Right renal cortex interstitium (tissue), 3 donors: ENCODE measurements at regions not wholly inside any gene's neighbourhood (a gene's known extent, or its start where the extent isn't known, plus 50 kb on each side); places are given as distances from the start of the nearest gene placed in this dataset.

Experiments used
- DNase-seq, 3 donors: peaks; one replicate each; pipeline ENCODE4 v3.0.0-alpha.2; 2013; ENCODE audit warnings: low read depth in 3 of 3, low spot score in 2 of 3

DNA sequence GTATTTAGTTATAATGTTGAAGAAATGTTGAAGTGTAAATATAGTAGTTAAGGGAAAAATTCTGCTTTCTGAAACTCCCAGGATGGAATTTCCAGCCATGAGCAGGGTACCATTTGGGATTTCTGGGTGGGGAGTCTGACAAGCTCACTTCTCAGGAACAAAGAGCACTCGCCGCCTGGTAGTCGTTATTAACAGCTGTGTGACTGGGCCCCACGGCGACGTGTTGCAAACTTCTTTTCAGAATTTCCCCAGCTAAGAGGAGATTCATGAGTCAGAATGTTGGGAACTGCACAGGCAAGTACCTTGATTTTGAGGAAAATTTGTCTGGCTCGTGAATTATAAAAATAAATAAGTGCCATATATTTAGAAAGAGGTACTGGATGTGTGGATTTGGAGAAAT is 103.7 kb downstream of the LACC1 start:
- DNase-seq, result no peak

DNA sequence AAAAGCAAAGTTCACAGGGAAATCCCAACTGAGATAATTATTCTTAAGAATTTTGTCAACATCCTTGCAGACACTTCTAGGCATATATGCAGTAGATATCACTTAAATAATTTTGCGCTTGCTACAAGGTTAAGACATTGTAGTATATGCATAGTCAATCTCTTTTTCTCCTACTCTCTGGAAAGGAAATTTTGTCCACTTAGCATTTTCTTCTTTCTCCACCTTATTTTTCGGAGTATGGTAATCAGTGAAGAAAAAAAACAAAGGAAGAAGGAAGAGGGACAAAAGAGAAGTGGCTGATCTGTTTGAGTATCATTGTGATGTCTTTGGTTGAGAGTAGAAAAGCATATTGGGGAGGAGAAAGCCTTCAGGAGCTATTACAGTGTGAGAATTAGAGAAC is 104.6 kb downstream of the LACC1 start:
- no peak for DNase-seq

DNA sequence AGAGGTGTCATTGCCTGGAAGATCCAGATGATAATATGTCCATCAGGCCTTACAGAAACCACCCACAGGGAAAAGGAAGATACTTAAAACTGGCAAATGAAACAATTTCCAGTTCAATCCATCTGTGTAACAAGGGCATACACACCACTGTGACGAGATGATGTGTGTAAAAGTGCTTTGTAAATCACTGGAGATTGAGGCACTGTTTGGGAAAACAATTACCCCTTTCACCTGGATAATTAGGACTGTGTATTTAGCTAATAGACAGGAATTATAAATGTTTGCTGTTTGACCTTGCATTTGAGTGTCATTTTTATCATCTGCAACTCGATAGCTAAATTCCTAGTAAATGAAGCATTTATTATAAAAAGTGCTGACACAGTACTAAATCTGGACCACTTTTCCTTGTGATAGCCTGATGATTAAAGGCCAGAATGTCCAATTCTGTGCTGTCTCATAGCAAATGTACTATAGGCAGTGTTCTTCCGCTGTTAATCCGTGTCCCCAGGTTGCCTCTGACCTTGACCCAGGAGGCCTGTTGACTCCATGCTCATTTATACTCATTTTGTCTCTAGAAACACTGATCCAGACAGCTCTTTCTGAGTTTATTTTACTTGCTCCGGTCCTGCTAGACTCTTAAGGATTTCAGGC is 105.8 kb downstream of the LACC1 start:
- DNase-seq, result no peak

DNA sequence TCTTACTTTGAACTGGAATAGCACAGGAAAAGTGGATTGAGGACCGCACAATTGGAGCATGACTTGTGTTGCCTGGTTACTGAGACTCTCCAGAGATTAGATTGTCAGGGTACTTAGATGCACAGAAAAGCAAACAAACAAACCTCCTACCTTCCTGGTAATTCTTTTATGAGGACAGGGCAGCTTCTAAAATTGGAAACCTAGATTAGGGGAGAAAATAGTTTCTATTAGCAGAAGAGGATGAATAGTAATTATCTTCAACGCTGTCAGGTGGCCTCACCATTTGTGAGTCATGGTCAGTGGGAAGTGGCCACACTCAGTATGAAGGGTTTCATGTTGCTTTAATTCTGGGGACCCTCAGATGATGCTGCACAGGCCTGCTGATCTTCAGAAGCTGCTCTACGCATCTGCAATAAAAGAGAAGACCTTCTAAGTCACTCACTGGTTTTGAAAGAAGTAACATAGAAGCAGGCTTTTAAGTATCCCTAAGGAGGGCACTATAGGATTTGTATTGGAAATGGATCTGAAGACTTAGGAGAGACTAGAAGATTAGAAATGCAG is 106.8 kb downstream of the LACC1 start:
- no peak for DNase-seq

DNA sequence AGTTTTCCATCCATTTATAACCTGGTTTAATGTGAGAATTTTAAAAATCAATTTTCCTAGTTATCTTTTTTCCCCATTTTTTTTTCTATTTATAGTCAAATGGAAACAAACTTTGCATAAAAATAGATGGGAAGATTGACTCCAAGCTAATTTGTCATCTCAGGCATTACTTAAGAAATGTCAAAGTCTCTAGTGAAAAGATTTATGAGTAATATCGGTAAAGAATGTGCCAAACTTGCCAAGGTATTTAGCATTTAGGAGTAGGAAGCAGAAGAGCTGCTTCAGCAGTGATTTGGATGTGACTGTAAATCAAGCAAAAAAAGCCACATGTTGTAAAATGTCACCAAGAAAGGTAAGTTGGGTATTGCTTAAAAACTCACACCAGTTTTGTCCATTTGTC is 108.6 kb downstream of the LACC1 start:
- DNase-seq, result no peak

DNA sequence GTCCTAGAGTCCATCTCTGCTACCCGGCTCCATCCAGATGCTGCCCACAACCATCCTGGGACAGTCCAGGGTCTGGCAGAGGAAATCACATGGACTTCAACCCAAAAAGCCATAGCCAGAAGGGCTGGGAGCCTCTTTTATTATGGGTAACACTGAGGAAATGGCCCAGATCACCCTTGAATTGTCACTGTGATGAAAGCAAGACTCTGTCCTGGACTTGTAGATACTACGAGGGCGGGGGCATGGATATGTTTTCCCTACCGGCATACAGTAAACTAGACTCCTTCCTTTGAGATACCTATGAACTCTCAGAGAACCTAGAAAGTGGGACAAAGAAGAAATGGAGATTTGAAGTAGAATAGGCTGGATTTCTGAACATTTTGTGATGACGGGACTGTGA is 110.3 kb downstream of the LACC1 start:
- no peak for DNase-seq

DNA sequence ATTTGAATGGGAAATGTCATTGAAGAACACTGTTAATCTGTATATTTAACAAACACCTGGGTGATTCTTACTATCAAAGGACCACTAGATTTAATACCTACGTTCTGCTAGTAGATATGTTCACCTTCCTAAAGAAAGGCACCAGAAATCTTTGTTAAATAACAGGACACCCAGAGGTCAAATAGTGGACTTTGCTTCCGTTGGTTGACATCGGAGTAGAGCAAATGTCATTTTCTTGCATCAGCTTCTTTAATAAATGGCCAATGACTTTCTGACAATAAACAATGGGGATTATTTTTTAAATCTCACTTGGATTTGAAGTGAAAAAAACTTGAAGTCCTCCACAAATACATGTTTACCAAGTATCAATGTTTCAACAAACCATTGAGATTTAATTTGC is 111.1 kb downstream of the LACC1 start:
- no peak for DNase-seq

DNA sequence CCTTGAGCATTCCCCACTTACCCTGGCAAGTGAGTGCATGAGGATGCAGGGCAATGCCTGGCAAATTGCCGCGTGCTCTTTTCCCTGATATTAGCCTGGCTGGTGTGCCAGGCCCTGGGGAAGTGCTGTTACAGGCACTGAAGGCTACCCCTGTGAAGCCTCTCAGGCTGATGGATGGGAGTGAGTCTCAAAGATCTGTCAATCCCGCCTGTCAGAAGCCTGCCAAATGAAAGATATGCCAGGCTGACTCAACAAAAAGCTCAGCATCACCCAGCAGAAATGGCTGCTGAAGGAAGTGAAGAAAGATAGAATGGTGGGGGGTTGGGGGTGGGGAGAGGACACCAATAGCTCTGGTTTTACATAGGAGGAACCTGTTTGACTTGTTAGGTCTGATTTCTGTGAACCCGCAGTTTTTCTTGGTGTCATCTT is 112.1 kb downstream of the LACC1 start:
- DNase-seq, result no peak

DNA sequence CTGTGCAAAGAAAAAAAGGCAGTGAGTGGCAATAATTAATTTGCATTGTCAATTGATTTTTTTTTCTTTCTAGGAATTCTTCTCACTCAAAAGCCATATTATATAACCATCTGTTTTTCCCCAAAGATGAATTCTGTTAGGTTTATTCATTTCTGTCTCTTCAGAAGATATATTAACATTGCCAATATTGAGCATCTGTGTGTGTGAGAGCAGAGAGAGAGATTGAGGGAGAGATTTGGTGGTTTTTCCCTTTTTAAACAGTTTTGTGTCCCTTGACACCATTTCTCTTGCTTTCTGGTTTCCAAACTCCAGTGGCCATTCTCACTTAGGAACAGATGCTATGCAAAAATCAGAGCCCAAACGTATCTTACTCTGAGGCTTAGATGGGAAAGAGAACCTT is 112.5 kb downstream of the LACC1 start:
- DNase-seq, result no peak

DNA sequence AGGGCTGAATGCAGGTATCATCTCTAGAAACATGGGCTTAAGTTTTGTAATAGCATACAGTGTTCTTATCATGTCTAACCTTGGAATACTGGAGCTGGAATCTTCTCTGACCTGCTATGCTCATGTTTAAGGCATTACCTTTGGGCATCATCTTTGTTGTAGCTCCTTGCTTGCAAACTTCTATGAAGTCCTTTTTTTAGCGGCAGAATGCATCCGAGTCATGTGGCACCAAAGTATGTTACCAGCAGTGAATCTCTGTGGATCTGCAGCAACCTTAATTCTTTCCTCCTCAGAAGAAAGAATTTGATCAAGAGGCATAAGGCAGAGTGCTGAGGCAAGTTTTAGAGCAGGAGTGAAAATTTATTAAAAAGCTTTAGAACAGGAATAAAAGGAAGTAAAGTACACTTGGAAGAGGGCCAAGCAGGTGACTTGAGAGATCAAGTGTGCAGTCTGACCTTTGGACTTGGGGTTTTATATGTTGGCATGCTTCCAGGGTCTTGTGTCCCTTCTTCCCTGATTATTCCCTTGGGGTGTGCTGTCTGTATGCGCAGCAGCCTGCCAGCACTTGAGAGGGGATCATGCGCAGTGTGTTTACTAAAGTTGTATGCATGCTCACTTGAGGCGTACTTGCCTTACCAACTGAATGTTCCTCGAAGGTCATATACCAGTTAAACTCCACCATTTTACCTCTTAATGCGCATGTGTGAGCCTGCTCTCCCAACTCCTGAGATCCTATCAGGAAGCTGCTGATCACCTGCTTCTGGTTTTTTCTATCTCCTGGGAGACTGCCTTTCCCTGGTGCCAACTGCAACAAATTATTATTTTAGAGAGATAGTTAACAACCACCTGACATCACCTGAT is 115.5 kb downstream of the LACC1 start:
- no peak for DNase-seq

DNA sequence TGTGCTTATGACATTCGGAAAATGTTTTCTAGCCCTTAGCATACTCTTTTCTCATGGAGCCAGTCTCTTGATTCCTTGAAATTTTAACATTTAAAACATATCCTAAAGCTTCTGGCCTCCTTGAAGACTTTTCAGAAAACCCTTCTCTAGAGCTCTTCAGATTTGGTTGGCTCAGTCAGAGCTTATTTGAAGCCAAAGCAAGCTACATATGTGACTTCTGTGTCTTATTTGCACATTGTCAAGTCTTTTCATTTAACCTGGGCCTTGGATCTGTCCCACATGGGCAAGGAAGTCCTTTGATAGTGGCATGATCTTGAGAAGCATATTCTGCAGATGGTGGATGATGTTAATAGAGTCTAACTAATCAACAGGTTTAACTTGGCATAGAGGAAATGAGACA is 116.5 kb downstream of the LACC1 start:
- no peak for DNase-seq

DNA sequence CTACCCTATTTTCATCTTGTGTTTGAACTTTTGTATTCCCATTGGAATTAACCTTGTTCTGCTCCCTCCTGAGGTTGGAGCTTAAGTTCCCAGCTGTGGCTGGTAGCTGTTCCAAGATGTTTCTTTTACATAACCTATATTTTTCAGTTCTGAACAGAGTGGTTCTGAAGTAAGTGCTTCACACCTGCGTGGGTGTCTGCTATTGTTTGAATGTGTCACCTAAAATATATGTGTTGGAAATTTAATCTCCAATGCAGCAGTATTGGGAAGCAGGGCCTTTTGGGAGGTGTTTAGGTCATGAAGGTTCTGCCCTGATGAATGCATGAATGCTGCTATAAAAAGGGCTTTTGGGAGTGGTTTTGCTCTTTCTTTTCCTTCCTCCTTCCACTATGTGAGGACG is 123.8 kb downstream of the LACC1 start:
- no peak for DNase-seq

DNA sequence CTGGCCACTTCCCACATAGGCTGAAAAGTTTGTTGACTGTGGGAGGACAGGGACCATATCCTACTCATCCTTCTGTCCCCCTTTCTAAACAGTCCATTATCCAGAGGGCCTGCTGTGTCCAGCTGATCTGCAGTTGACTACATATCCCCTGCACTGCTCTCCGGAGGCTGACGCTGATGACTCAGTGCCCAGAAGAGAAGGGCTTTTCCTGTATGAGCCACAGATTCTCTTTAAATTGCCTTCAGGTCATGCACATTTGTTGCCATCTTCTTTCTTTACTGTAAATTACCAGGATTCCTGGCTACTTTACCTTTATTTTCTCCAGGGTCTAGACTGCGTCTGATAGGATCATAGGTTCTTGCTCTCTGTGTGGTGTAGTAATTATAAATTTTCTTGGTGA is 125.2 kb downstream of the LACC1 start:
- no peak for DNase-seq

DNA sequence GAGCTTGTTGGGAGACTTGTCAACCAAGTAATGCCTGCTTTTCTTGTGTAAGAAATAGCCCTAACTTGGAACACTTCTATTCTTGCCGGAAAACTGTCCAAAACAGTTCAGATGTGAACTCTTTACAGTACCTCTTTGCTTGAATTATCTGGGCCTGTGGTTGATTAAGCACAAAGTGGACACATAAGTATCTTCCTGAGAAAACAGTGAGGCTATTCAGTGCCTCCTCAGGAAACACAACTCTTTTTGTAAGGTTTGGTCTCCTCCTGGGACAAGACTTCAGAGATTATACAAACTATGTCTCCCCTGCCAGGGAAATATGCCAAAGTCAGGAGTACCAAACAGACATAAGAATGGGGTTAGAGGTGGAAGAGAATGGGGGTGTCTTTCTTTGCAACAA is 127.7 kb downstream of the LACC1 start:
- DNase-seq, result no peak

DNA sequence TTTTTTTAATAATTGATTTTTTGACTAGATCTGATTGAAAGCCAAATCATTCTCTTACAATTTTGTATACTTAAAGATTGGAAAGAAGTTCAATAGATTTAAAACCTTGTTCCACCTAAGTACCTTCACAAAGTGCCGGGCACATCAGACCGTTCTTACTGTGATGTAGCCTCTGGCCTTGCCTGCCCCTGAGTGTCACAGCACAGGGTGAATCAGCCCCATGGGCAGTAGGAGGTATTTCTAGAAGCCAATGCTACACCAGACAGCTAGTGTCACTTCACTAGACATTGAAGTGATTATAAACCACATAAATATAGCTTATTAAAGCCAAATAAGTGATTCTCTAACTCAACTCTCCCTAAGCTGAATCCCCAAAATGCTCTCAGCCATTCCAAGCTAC is 131.3 kb downstream of the LACC1 start:
- no peak for DNase-seq

DNA sequence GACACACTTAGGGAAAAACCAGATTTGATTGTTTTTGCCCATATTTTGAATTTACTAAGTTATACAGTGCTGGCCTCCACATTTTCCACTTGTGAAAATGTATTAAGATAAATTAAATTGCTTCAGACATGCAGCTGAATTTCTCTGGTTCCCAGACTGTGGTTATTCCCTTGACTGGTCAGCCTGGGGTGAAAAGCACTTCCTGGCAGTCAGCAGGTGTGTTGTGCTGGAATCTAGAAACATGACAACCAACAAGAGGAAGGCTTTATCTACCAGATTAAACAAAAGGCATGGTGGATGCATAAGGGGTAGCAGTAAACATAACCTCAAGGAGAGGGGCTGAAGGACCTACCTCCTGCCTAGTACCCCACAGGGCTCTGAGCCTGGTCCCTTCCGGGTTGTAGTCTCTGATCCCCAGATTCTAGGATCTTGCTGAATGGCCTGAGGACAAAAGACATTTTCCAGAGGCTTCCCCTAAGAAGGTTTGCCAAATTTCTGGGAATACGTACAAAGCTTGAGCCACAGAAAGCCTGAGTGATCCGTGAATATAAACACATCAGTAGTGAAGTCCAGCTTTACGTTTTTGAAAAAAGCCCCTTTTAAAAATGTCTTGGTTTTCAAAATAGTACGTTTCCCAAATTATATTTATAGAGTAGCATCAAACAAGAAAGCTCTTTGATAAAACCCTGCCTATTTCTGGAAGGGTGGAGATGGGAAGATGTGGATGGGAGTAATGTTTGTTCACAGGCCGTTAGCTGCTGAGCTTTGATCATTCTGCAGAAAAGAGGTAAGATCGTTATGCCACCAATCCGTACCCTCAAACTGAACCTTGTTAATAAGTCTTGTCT is 133.4 kb downstream of the LACC1 start:
- DNase-seq, result no peak

DNA sequence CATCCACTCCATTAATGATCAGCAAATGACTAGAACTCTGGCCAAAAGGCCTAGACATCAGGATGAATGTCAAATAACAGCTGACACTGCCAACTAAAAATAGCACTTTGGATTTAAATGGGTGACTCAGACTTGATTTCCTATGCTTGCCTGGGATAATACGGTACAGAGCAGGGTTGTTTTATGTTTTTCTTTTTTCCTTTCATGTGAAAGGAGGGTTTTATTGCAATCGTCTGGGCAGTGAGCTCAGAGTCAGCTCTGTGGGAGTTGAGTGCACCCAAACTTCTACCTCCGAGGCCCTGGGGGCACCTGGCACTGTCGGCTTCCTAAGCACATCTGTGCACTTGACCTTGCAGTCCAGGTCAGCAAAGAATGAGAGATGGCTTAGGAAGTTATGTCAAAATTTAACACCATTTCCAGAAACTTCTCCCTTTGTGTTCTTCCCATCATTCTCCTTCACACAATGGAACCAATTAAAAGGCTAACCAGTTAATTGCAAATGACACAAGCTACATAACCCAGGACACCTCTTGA is 134.1 kb downstream of the LACC1 start:
- DNase-seq, result no peak

DNA sequence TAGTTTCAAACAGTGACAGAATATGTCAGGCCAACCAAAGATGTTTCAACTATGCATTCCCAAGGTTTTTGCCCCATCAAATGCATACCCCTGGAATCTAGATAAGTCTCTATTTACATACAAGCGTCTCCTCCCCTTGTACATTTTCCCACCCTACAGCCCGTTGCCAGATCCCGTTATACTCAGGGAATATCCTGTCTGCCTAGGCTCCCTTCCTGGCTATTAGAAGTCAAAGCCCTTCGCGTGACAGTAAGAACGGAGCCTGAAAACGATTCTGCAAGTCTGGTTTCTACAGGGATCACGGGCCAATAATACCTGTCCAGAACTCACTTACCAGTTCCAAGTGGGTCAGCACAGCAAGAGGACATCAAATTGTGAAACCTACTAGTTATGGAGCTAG is 134.8 kb downstream of the LACC1 start:
- no peak for DNase-seq

DNA sequence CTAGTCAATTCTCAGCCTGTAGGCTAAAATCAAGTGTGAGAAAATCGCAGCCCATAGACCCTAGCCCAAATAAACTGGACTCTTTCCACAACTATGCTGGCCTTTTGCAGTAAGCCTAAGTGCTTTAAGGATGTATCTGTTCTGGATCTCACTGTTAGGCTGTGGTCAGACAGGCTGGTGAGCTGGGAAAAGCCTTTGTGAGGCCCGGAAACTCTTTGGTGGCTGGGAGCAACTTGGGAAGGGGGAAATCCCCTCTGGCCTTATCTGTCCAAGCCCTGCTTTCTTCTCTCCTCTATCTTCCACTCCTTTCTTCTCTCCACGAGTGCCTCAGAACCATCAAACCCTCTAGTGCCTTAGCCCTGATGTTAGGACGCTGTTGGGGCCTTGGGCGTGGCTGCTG is 135.4 kb downstream of the LACC1 start:
- DNase-seq, result no peak

DNA sequence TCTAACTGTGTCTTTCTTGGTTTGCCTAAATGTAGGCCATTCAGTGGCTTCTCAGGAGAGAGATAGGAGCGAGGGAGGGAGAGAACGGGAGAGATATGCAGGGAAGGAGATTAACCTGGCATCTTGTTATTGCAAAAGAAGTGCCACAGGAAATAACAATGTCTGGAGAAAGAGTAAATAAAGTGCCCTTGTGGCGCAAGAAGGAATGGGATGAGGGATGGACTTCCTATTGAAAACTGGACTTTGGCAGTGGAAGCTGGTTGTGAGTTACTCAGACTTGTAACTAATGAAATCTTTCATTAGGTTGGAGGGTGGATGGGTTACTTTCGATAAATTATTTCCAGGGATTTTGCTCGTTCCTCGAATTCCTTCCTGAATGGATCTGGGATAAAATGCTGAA is 136.1 kb downstream of the LACC1 start:
- DNase-seq, result no peak

DNA sequence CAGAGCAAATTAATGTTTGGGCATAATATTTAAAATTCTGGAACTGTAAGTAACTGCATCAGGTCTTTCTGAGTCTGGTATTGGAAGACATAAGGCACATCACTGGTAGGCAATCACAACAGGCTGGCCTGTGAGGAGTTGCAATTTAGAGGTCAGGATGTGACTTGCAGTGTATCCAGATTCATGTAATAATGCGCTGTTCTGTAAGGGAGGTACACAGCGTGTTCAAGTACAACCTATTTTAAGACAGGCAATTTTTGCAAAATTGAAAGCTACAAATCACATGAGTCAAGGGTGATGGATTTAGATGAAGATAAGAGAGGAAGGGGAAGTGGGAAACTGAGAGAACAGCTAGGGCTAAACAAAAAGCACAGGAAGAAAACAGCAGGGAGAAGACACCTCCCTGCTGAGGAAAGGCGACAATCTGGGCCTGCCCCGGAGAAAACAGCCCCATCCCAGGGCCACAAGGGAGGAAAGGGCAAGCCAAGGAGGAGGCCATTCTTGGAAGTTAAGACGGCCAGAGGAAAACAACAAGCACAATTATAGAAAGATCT is 138.1 kb downstream of the LACC1 start:
- no peak for DNase-seq
